HepG2 (cell line): ENCODE measurements at regions not wholly inside any gene's neighbourhood (a gene's known extent, or its start where the extent isn't known, plus 50 kb on each side); places are given as distances from the start of the nearest gene placed in this dataset.
A peak's percentile ranks its signal among the peaks of the same experiment; 100 is the strongest.

Experiments used
- KDM5B ChIP-seq: sonication (generic); formaldehyde crosslinking; IDR thresholded peaks from 2 replicates; pipeline ENCODE4 v1.4.0; 2020; ENCODE audit warnings: missing genetic modification reagents, mild to moderate bottlenecking, borderline replicate concordance
- PAXIP1 ChIP-seq: sonication (generic); formaldehyde crosslinking; conservative IDR thresholded peaks from 2 replicates; pipeline ENCODE4 v1.4.0; 2020; ENCODE audit warnings: mild to moderate bottlenecking, missing genetic modification reagents, moderate library complexity
- REL ChIP-seq: sonication (generic); formaldehyde crosslinking; conservative IDR thresholded peaks from 2 replicates; pipeline ENCODE4 v1.8.0; 2022; ENCODE audit warnings: mild to moderate bottlenecking, missing genetic modification reagents, moderate library complexity
- SNAI1 ChIP-seq: sonication (generic); formaldehyde crosslinking; IDR thresholded peaks from 2 replicates; pipeline ENCODE4 v1.5.0; 2020; ENCODE audit warnings: mild to moderate bottlenecking, missing genetic modification reagents, borderline replicate concordance
- SOX6 ChIP-seq, 2 experiments: fragments of 450-650 bp in 1 of 2; sonication (generic) in 1 of 2; formaldehyde crosslinking in 1 of 2; IDR thresholded peaks; 2 replicates each; pipeline versions ENCODE4 v1.4.0 to v1.6.1; 2017 to 2020; ENCODE audit warnings: antibody characterized with exemption in 1 of 2, mild to moderate bottlenecking in 1 of 2, missing genetic modification reagents in 1 of 2
- SRSF1 ChIP-seq: fragments of 200-400 bp; formaldehyde crosslinking; optimal IDR thresholded peaks from 2 replicates; pipeline ENCODE3; 2017; ENCODE audit warnings: mild to moderate bottlenecking, low read depth, low read length, moderate library complexity
- ZNF224 ChIP-seq: sonication (generic); formaldehyde crosslinking; IDR thresholded peaks from 2 replicates; pipeline ENCODE4 v1.5.0; 2020; ENCODE audit warnings: mild to moderate bottlenecking, missing genetic modification reagents
- TF ChIP-seq, protein P1 (sequence below): sonication (generic); formaldehyde crosslinking; IDR thresholded peaks from 2 replicates; pipeline ENCODE4 v1.4.0; 2020; ENCODE audit warnings: mild to moderate bottlenecking, missing genetic modification reagents
- TF ChIP-seq, protein P2 (sequence below): sonication (generic); formaldehyde crosslinking; IDR thresholded peaks from 2 replicates; pipeline ENCODE4 v1.5.1; 2020; ENCODE audit warnings: mild to moderate bottlenecking, missing genetic modification reagents, borderline replicate concordance

DNA sequence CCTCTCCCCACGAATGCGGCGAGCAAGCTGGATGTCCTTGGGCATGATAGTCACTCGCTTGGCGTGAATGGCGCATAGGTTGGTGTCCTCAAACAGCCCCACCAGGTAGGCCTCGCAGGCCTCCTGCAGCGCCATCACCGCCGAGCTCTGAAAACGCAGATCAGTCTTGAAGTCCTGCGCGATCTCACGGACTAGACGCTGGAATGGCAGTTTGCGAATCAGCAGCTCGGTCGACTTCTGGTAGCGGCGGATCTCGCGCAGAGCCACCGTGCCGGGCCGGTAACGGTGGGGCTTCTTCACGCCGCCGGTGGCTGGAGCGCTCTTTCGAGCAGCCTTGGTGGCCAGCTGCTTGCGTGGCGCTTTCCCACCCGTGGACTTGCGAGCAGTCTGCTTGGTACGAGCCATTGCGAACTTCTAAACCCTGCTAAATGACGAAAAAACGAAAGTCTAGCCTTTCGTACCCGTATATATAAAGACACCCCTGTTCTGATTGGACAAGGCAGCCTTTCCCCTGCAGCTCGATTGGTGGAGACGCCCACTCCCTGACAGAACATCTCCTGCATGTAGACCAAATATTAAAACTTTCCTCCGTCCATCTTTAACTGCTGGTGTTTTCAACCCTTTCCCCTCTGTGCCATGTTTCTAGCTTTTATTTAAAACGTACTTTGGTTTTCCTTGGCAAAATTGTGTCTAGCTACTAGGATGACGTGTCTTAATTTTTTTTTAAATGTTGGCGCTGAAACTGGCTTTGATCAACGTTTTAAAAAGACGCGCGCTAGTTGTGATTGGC is 109.8 kb downstream of the HFE start (continued):
- TF ChIP-seq SOX6 (IDR thresholded peaks at IDR 0.05) (no peak), SOX6 (CRISPR knock-in tag; IDR thresholded peaks at IDR 0.05) (peak; percentile 74), REL (CRISPR knock-in tag) (no peak), SRSF1 (peak; percentile 98), KDM5B (CRISPR knock-in tag) (peak; percentile 93; the same call in 1 of the 2 replicates), PAXIP1 (CRISPR knock-in tag) (no peak), ZNF224 (CRISPR knock-in tag) (no peak), SNAI1 (CRISPR knock-in tag) (no peak; the same call in 1 of the 2 replicates)
- TF ChIP-seq, protein P1, sequence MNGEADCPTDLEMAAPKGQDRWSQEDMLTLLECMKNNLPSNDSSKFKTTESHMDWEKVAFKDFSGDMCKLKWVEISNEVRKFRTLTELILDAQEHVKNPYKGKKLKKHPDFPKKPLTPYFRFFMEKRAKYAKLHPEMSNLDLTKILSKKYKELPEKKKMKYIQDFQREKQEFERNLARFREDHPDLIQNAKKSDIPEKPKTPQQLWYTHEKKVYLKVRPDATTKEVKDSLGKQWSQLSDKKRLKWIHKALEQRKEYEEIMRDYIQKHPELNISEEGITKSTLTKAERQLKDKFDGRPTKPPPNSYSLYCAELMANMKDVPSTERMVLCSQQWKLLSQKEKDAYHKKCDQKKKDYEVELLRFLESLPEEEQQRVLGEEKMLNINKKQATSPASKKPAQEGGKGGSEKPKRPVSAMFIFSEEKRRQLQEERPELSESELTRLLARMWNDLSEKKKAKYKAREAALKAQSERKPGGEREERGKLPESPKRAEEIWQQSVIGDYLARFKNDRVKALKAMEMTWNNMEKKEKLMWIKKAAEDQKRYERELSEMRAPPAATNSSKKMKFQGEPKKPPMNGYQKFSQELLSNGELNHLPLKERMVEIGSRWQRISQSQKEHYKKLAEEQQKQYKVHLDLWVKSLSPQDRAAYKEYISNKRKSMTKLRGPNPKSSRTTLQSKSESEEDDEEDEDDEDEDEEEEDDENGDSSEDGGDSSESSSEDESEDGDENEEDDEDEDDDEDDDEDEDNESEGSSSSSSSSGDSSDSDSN (CRISPR knock-in tag) = peak; percentile 97
- TF ChIP-seq, protein P2, sequence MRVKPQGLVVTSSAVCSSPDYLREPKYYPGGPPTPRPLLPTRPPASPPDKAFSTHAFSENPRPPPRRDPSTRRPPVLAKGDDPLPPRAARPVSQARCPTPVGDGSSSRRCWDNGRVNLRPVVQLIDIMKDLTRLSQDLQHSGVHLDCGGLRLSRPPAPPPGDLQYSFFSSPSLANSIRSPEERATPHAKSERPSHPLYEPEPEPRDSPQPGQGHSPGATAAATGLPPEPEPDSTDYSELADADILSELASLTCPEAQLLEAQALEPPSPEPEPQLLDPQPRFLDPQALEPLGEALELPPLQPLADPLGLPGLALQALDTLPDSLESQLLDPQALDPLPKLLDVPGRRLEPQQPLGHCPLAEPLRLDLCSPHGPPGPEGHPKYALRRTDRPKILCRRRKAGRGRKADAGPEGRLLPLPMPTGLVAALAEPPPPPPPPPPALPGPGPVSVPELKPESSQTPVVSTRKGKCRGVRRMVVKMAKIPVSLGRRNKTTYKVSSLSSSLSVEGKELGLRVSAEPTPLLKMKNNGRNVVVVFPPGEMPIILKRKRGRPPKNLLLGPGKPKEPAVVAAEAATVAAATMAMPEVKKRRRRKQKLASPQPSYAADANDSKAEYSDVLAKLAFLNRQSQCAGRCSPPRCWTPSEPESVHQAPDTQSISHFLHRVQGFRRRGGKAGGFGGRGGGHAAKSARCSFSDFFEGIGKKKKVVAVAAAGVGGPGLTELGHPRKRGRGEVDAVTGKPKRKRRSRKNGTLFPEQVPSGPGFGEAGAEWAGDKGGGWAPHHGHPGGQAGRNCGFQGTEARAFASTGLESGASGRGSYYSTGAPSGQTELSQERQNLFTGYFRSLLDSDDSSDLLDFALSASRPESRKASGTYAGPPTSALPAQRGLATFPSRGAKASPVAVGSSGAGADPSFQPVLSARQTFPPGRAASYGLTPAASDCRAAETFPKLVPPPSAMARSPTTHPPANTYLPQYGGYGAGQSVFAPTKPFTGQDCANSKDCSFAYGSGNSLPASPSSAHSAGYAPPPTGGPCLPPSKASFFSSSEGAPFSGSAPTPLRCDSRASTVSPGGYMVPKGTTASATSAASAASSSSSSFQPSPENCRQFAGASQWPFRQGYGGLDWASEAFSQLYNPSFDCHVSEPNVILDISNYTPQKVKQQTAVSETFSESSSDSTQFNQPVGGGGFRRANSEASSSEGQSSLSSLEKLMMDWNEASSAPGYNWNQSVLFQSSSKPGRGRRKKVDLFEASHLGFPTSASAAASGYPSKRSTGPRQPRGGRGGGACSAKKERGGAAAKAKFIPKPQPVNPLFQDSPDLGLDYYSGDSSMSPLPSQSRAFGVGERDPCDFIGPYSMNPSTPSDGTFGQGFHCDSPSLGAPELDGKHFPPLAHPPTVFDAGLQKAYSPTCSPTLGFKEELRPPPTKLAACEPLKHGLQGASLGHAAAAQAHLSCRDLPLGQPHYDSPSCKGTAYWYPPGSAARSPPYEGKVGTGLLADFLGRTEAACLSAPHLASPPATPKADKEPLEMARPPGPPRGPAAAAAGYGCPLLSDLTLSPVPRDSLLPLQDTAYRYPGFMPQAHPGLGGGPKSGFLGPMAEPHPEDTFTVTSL (CRISPR knock-in tag) = peak; percentile 51; the same call in 1 of the 2 replicates
